ENCODE measurements at regions not wholly inside any gene's neighbourhood (a gene's known extent, or its start where the extent isn't known, plus 50 kb on each side); places are given as distances from the start of the nearest gene placed in this dataset.

DNA sequence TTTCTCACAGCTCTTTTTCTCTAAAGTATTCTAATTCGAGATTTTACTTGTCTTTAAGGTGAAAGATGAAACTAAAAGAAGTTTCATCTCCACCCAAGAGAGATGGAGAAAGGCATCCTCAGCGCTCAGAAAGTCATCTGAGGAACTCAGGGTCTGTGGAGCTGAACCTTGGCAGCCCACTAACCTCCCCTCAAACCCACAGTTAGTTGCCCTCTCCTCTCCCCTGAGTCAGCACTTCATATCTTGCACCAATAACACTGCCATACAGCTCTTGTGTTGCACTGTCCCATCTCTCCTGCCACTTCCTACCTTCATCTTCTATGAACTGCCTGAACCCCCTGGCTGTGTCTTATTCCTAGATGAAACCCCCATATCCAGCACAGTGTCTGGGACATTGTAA lies 184.8 kb downstream of the RAB28 start:
- TF ChIP-seq, protein P1, sequence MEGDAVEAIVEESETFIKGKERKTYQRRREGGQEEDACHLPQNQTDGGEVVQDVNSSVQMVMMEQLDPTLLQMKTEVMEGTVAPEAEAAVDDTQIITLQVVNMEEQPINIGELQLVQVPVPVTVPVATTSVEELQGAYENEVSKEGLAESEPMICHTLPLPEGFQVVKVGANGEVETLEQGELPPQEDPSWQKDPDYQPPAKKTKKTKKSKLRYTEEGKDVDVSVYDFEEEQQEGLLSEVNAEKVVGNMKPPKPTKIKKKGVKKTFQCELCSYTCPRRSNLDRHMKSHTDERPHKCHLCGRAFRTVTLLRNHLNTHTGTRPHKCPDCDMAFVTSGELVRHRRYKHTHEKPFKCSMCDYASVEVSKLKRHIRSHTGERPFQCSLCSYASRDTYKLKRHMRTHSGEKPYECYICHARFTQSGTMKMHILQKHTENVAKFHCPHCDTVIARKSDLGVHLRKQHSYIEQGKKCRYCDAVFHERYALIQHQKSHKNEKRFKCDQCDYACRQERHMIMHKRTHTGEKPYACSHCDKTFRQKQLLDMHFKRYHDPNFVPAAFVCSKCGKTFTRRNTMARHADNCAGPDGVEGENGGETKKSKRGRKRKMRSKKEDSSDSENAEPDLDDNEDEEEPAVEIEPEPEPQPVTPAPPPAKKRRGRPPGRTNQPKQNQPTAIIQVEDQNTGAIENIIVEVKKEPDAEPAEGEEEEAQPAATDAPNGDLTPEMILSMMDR (IDR thresholded peaks at IDR 0.05) = no peak
- no peak for TF ChIP-seq POLR2A (IDR thresholded peaks at IDR 0.05)
